Astrocyte of the spinal cord (primary cell): ENCODE measurements at regions not wholly inside any gene's neighbourhood (a gene's known extent, or its start where the extent isn't known, plus 50 kb on each side); places are given as distances from the start of the nearest gene placed in this dataset.
"Not testable (repeated sequence)": the region's sequence is repeated elsewhere in the genome, so short reads cannot be mapped to it uniquely, and the experiment has no call there.

Source experiments
- DNase-seq: peaks from one replicate; pipeline ENCODE4 v3.0.0; 2011; ENCODE audit warnings: low read depth, low spot score
- H3K4me3 ChIP-seq: 2 replicates; pipeline ENCODE4 v1.5.1; 2011; ENCODE audit warnings: low read depth, mild to moderate bottlenecking, low read length, moderate library complexity
- in situ Hi-C: cut with HindIII; loops from 2 replicates; pipeline ENCODE4 v1.10.0; 2017; ENCODE audit warnings: low sequenced_read_pairs
- TF ChIP-seq, protein P1 (sequence below): IDR thresholded peaks from 2 replicates; pipeline ENCODE4 v1.5.1; 2012; ENCODE audit warnings: low read depth, mild to moderate bottlenecking, low read length, inconsistent platforms

DNA sequence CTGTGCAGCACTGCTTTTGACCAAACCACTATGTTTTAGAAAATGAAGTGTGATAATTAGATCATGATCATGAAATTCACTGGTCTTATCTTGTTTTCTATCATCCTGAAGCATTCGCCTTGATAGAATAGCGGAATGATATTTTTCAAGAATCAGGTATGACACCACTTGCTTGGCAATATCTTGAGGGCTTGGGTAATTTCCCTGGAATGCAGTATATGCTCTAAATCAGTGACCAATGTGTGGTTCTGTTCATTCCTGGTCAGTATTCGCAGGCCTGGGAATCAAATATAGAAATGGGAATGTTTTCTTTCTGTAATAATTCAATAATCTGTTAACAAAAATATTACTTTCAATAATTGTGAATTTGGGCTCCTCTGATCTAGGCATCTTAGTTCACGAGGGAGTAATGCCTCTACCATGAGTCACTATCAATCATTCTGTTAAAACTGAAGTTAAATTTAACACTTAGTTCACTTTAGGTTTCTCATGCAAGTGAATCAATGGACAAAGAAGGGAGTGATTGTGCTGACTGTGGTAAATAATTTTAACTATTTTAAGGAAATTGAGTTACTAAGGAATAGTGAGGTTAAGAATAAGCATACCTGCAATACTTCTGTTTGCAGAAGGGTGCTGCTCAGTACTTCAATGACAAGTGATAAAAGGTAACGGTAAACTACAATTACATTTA lies 137.9 kb downstream of the PCDH20 start:
- in situ Hi-C loops: no loop called here
- TF ChIP-seq, protein P1, sequence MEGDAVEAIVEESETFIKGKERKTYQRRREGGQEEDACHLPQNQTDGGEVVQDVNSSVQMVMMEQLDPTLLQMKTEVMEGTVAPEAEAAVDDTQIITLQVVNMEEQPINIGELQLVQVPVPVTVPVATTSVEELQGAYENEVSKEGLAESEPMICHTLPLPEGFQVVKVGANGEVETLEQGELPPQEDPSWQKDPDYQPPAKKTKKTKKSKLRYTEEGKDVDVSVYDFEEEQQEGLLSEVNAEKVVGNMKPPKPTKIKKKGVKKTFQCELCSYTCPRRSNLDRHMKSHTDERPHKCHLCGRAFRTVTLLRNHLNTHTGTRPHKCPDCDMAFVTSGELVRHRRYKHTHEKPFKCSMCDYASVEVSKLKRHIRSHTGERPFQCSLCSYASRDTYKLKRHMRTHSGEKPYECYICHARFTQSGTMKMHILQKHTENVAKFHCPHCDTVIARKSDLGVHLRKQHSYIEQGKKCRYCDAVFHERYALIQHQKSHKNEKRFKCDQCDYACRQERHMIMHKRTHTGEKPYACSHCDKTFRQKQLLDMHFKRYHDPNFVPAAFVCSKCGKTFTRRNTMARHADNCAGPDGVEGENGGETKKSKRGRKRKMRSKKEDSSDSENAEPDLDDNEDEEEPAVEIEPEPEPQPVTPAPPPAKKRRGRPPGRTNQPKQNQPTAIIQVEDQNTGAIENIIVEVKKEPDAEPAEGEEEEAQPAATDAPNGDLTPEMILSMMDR: no peak
- no peak for DNase-seq
- H3K4me3 ChIP-seq: no peak overlapping the region

GRCh38 chr13:61277088-61277487 lies 138.6 kb downstream of the PCDH20 start:
- TF ChIP-seq, protein P1: no peak
- in situ Hi-C loops: no loop called here
- no peak overlapping the region for H3K4me3 ChIP-seq
- DNase-seq: no peak

DNA sequence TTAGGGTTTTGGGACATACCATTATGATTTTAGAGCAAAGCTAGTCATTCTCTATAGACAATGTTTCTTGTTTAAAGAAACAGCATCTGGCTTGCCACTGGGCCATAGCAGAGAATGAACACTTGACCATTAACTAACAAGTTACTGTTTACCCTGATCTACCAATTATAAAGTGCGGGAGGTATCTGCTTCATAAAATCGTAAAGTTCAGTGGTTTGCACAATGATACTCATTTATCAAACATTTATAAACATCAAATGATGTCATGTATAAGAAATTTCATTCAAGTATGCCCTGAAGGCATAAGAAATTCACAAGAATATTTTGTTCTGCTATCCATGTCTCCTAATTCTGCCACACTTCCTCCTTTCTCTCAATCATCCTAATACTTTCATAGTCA lies 139.2 kb downstream of the PCDH20 start:
- H3K4me3 ChIP-seq: no peak overlapping the region
- in situ Hi-C loops: no loop called here
- TF ChIP-seq, protein P1: no peak
- no peak for DNase-seq

DNA sequence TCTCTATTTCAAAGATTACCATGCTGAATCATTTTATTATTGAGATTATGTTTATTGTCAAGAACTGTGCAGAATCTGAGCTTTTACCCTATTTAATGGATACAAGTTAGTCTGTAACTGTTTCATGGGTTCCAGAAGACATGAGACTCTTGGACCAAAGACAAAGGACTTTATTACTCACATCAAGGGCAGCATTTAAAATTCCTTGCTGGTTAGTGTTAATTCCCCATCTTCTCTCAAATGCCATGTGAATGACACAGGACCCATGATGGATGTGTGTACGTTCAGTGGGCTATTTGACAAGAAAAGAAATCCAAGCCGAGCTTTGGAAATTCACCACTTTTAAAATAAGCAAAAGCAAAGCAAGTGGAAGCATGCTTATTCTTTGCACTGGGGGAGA lies 139.9 kb downstream of the PCDH20 start:
- TF ChIP-seq, protein P1: no peak
- DNase-seq: no peak
- in situ Hi-C loops: no loop called here

GRCh38 chr13:61275251-61275650 lies 140.4 kb downstream of the PCDH20 start:
- DNase-seq: no peak
- H3K4me3 ChIP-seq: no peak overlapping the region
- TF ChIP-seq, protein P1: no peak
- in situ Hi-C loops: no loop called here

More for the DNA sequence above, 139.9 kb downstream of the PCDH20 start:
- no peak overlapping the region for H3K4me3 ChIP-seq

DNA sequence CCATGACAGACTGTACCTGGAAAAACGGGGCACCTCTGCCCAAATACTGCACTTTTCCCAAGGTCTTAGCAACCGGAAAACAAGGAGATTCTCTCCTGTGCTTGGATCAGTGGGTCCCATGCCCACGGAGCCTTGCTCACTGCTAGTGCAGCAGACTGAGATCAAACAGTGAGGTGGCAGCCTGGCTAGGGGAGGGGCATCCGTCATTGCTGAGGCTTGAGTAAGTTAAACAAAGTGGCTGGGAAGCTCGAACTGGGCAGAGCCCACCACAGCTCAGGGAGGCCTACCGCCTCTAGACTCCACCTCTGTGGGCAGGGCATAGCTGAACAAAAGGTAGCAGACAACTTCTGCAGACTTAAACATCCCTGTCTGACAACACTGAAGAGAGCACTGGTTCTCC lies 148.8 kb downstream of the PCDH20 start:
- DNase-seq, in situ Hi-C loops, H3K4me3 ChIP-seq: not testable (repeated sequence)

- H3K4me3 ChIP-seq: no peak overlapping the region
- TF ChIP-seq, protein P1: no peak
- in situ Hi-C loops: no loop called here
- DNase-seq: no peak
These were observed 153.7 kb downstream of the PCDH20 start for GRCh38 chr13:61261746-61262472.
